Thyroid gland (tissue), 4 donors: ENCODE measurements at regions not wholly inside any gene's neighbourhood (a gene's known extent, or its start where the extent isn't known, plus 50 kb on each side); places are given as distances from the start of the nearest gene placed in this dataset.
A peak's percentile ranks its signal among the peaks of the same experiment; 100 is the strongest.

Experiments
- DNase-seq, 2 donors: peaks; one replicate each; pipeline ENCODE4 v3.0.0-alpha.2; 2019
- H3K27ac ChIP-seq, 3 donors: fragments of 200-600 bp; sonication (generic); 1 replicate in 2 of 3; 2 replicates in 1 of 3; pipeline ENCODE4 v1.5.1; 2016 to 2019; ENCODE audit warnings: mild to moderate bottlenecking in 1 of 3, moderate library complexity in 1 of 3
- H3K27me3 ChIP-seq: fragments of 200-600 bp; sonication (generic); one replicate; pipeline ENCODE4 v1.5.1; 2019
- H3K36me3 ChIP-seq, 2 donors: fragments of 200-600 bp; sonication (generic); one replicate each; pipeline ENCODE4 v1.5.1; 2016 to 2019
- H3K4me1 ChIP-seq, 2 donors: fragments of 200-600 bp; sonication (generic); one replicate each; pipeline ENCODE4 v1.5.1; 2017 to 2019
- H3K4me3 ChIP-seq, 3 donors: fragments of 200-600 bp; sonication (generic); replicated peaks in 1 of 3; 1 replicate in 2 of 3; 2 replicates in 1 of 3; pipeline ENCODE4 v1.5.1; 2016; ENCODE audit warnings: mild to moderate bottlenecking in 1 of 3
- H3K9me3 ChIP-seq: fragments of 200-600 bp; sonication (generic); one replicate; pipeline ENCODE4 v1.5.1; 2017
- POLR2A ChIP-seq, 2 donors: fragments of 450-650 bp; IDR thresholded peaks; one replicate each; pipeline ENCODE4 v1.6.1; 2017; ENCODE audit warnings: antibody characterized with exemption in 2 of 2, mild to moderate bottlenecking in 2 of 2, moderate library complexity in 1 of 2
- WGBS, 2 donors: methylation state at CpG; one replicate each; pipeline ENCODE4 v1.1.5; 2017; 5-methylcytosine and 5-hydroxymethylcytosine counted together
- intact Hi-C: fragments of 100-400 bp; cut with DNase I; formaldehyde crosslinking; loops from one replicate; pipeline ENCODE4 v1.15.1; 2023
- TF ChIP-seq, protein P1 (sequence below), 6 experiments: fragments of 200-600 bp in 3 of 6; fragments of 450-650 bp in 3 of 6; sonication (generic) in 3 of 6; IDR thresholded peaks; one replicate each; pipeline ENCODE4 v1.5.1; 2016 to 2019; ENCODE audit warnings: antibody characterized with exemption in 6 of 6, mild to moderate bottlenecking in 2 of 6, inconsistent platforms in 1 of 6, moderate library complexity in 1 of 6

DNA sequence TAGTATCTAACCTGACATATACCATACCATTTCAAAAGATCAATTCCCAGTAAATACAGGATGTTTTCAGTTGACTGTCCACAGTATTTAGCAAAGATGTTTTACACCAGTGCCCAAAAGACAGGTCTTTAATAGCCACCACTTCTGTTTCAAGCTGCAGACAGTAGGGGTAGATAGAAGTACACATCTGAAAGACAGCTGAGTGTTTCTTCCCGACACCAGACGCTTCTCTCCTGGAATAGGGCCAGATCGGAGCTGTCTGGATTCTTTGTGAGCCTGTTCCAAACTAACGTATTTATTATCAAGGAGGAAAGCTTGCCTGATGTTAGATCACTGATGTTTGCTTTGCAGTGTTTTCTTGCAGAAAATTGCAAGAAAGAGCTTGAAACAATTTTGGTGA lies 136.1 kb upstream of the RBMS3 start:
- no peaks in the 10 kb centered on the region for H3K4me1 ChIP-seq
- H3K9me3 ChIP-seq: no peaks in the 10 kb centered on the region
- WGBS, 2 donors: 20 to 32% methylated on average over 4 of the region's 4 CpGs
- H3K4me3 ChIP-seq: no peak overlapping the region
- H3K36me3 ChIP-seq: no peaks in the 10 kb centered on the region
- no peak for TF ChIP-seq POLR2A (IDR thresholded peaks at IDR 0.05)
- TF ChIP-seq, protein P1, sequence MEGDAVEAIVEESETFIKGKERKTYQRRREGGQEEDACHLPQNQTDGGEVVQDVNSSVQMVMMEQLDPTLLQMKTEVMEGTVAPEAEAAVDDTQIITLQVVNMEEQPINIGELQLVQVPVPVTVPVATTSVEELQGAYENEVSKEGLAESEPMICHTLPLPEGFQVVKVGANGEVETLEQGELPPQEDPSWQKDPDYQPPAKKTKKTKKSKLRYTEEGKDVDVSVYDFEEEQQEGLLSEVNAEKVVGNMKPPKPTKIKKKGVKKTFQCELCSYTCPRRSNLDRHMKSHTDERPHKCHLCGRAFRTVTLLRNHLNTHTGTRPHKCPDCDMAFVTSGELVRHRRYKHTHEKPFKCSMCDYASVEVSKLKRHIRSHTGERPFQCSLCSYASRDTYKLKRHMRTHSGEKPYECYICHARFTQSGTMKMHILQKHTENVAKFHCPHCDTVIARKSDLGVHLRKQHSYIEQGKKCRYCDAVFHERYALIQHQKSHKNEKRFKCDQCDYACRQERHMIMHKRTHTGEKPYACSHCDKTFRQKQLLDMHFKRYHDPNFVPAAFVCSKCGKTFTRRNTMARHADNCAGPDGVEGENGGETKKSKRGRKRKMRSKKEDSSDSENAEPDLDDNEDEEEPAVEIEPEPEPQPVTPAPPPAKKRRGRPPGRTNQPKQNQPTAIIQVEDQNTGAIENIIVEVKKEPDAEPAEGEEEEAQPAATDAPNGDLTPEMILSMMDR (IDR thresholded peaks at IDR 0.05): peak in 2 of 6 experiments; percentile 10 to 17
- peak in 1 of 2 donors; percentile 4 for DNase-seq
- intact Hi-C loops: no loop called here
- no peaks in the 10 kb centered on the region for H3K27me3 ChIP-seq
- no peak overlapping the region for H3K27ac ChIP-seq

DNA sequence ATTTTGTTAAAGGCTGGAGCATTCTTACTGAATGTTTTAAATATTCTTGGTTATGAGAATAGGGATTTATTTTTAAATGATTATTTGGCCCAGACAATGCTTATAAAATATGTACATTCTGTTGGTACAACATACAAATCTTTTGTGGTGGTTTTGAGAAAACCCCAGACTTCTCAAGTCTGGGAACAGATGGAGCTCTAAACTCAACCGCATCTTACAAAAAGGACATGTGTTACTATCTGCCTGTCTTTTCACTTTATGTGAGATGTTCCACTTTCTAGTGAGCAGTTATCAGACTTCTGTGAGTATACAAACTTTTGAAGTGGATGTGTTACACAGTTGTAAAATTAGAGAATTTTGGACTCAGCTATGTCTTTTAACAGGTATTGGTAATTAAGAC lies 135.5 kb upstream of the RBMS3 start:
- no peak overlapping the region for H3K27ac ChIP-seq
- intact Hi-C loops: no loop called here
- TF ChIP-seq POLR2A (IDR thresholded peaks at IDR 0.05): no peak
- TF ChIP-seq, protein P1 (IDR thresholded peaks at IDR 0.05): no peak
- H3K9me3 ChIP-seq: no peaks in the 10 kb centered on the region
- no peaks in the 10 kb centered on the region for H3K36me3 ChIP-seq
- DNase-seq: no peak
- 95 to 97% methylated on average over 1 of the region's 1 CpG for WGBS, 2 donors
- no peaks in the 10 kb centered on the region for H3K4me1 ChIP-seq
- H3K27me3 ChIP-seq: no peaks in the 10 kb centered on the region
- H3K4me3 ChIP-seq: no peak overlapping the region

DNA sequence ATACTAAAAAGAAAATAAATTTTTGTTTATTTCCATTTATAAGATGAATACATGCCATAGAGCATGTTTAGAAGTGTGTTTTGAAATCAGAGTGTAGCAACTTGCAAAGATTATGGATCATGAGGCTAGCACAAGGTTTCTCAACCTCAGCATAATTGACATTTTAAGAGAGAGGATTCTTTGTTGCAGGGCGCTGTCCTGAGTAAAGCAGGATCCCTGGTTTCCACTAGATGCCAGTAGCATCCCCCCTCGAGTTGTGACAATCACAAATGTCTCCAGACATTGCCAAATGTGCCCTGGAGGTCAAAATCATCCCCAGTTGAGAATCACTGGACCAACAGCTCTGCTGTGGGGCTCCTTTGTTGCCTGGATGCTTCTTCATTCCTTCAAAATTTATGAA lies 128.5 kb upstream of the RBMS3 start:
- Histone ChIP-seq H3K4me1 (no peaks in the 10 kb centered on the region), H3K27ac (no peak overlapping the region), H3K27me3 (no peaks in the 10 kb centered on the region), H3K36me3 (no peaks in the 10 kb centered on the region), H3K4me3 (no peak overlapping the region), H3K9me3 (no peaks in the 10 kb centered on the region)
- DNase-seq: no peak
- intact Hi-C loops: no loop called here
- 75 to 85% methylated on average over 2 of the region's 2 CpGs for WGBS, 2 donors
- TF ChIP-seq, protein P1 (IDR thresholded peaks at IDR 0.05): no peak
- TF ChIP-seq POLR2A (IDR thresholded peaks at IDR 0.05): no peak

DNA sequence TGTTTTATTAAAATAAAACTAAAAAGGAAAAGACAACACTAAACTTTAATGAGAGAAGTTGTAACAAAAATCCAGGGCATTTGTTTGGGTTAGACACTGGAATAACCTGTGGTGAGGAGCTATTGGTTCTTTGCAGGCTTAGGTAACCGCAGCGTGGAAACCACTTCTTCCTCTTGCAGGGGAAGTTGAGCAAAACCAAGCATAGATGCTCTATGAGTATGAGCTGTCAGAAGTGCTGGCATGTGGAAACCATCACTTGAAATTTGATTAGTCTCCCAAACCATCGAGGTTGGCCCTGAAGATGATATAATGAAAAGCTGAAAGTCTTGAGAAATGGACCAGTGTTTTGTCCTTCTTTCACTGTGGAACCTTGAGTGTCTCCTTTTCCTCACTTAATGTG lies 127.1 kb upstream of the RBMS3 start:
- no peak for TF ChIP-seq POLR2A (IDR thresholded peaks at IDR 0.05)
- TF ChIP-seq, protein P1 (IDR thresholded peaks at IDR 0.05): no peak

DNA sequence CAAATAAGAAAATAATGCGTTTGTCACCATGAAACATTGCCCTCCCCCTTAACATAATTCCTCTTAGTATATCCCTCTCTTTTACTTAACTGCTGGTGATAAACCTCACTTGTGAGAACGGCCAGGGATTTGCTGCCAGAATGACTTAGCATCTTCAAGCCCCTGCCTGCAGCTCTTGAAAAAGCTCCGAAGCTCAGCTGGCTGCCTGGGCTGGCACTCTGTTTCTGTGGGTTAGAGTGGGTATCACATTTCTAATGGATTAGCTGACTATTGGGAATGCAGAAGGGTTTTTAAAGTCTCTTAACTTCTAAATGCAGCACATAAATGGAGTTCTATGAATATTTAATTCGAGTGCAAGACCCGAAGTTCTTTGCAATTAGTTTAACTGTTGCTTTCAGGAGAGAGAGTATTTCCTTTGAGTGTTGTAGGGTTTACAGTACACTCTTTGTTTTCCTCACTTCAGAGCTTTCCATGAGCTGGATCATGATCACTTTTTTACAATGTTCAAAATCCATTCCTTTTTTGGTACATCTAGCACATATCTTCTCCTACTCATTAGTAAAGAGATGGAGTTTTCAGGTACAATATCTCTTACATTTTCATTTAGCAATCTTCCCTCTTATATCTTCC lies 124.7 kb upstream of the RBMS3 start:
- TF ChIP-seq POLR2A (IDR thresholded peaks at IDR 0.05): no peak
- TF ChIP-seq, protein P1 (IDR thresholded peaks at IDR 0.05): no peak
- H3K27me3 ChIP-seq: no peaks in the 10 kb centered on the region
- H3K4me1 ChIP-seq: no peaks in the 10 kb centered on the region
- no peaks in the 10 kb centered on the region for H3K9me3 ChIP-seq
- no peak overlapping the region for H3K27ac ChIP-seq
- DNase-seq: peak; percentile 52 to 70
- H3K36me3 ChIP-seq: no peaks in the 10 kb centered on the region
- H3K4me3 ChIP-seq: no peak overlapping the region
- whole genome bisulfite sequencing, 2 donors: 33 to 36% methylated on average over 5 of the region's 5 CpGs
- intact Hi-C loops: no loop called here

More for the DNA sequence above, 127.1 kb upstream of the RBMS3 start:
- no peaks in the 10 kb centered on the region for H3K36me3 ChIP-seq
- no peaks in the 10 kb centered on the region for H3K4me1 ChIP-seq
- DNase-seq: no peak
- no peaks in the 10 kb centered on the region for H3K9me3 ChIP-seq
- no peak overlapping the region for H3K4me3 ChIP-seq
- no peaks in the 10 kb centered on the region for H3K27me3 ChIP-seq
- intact Hi-C loops: no loop called here
- H3K27ac ChIP-seq: no peak overlapping the region
- 58 to 65% methylated on average over 3 of the region's 3 CpGs for WGBS, 2 donors
